Tibial nerve (tissue), 4 donors: ENCODE measurements at regions not wholly inside any gene's neighbourhood (a gene's known extent, or its start where the extent isn't known, plus 50 kb on each side); places are given as distances from the start of the nearest gene placed in this dataset.

Experiments used
- DNase-seq, 2 donors: peaks; one replicate each; pipeline ENCODE4 v3.0.0-alpha.2; 2019; ENCODE audit warnings: low spot score in 2 of 2
- H3K27ac ChIP-seq, 4 donors: fragments of 200-600 bp; sonication (generic) in 3 of 4; one replicate each; pipeline ENCODE4 v1.5.1; 2017 to 2019; ENCODE audit warnings: mild to moderate bottlenecking in 1 of 4
- H3K27me3 ChIP-seq, 2 donors: fragments of 200-600 bp; sonication (generic) in 1 of 2; one replicate each; pipeline versions ENCODE4 v1.5.1 to v1.6.0; 2017 to 2019
- H3K36me3 ChIP-seq, 3 donors: fragments of 200-600 bp; sonication (generic); one replicate each; pipeline ENCODE4 v1.5.1; 2018 to 2019
- H3K4me1 ChIP-seq, 4 donors: fragments of 200-600 bp; sonication (generic) in 3 of 4; one replicate each; pipeline ENCODE4 v1.5.1; 2017 to 2019
- H3K4me3 ChIP-seq, 4 donors: fragments of 200-600 bp; sonication (generic) in 3 of 4; one replicate each; pipeline ENCODE4 v1.5.1; 2017 to 2019; ENCODE audit warnings: mild to moderate bottlenecking in 1 of 4, moderate library complexity in 1 of 4
- H3K9me3 ChIP-seq, 4 donors: fragments of 200-600 bp; sonication (generic) in 3 of 4; one replicate each; pipeline ENCODE4 v1.5.1; 2017 to 2019
- EP300 ChIP-seq, 2 donors: sonication (generic); formaldehyde crosslinking; IDR thresholded peaks; one replicate each; pipeline ENCODE4 v1.6.1; 2017; ENCODE audit warnings: antibody characterized with exemption in 2 of 2, mild to moderate bottlenecking in 1 of 2
- POLR2A ChIP-seq, 2 donors: fragments of 450-650 bp; IDR thresholded peaks; one replicate each; pipeline ENCODE4 v1.6.1; 2017; ENCODE audit warnings: antibody characterized with exemption in 2 of 2, mild to moderate bottlenecking in 2 of 2, moderate library complexity in 2 of 2
- WGBS, 2 donors: methylation state at CpG; one replicate each; pipeline ENCODE4 v1.1.5; 2018; 5-methylcytosine and 5-hydroxymethylcytosine counted together
- TF ChIP-seq, protein P1 (sequence below), 5 experiments: fragments of 200-600 bp in 3 of 5; fragments of 450-650 bp in 2 of 5; sonication (generic) in 3 of 5; IDR thresholded peaks; one replicate each; pipeline ENCODE4 v1.5.1; 2016 to 2019; ENCODE audit warnings: antibody characterized with exemption in 5 of 5, mild to moderate bottlenecking in 3 of 5, moderate library complexity in 2 of 5

DNA sequence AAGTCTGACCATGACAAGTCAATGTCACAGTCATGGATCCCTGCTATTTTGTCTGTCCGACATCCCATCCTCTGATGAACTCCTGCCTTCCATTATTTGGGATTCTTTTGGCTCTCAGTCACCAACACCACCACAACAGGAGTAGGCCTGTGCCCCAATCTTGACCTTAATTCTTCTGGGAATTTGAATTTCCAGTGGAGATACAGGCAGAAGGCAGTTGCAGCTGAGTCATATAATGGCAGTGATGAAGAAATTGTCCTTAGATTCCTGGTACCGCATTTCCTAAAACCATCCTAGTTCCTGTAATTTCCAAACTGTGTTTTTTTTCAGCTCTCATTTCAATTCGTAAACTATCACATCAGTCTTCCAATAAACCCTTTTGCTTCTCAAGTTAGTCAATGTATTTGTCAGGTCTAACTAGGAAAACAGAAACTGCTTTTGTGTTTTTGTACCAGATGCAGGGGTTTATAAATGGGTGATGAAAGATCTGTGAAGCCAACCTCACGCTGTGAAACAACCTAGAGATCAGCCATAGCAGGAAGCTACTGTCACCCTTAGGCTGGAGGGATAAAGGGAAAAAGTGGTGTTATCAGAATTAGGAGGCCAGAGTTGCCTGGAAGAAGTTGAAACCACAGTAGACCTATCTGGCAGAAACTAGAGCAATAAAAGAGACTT lies 126.3 kb upstream of the TMEM108 start:
- Histone ChIP-seq H3K9me3 (peaks cover 0 to 5% (median 0%) of the 10 kb centered on the region in 4 donors), H3K36me3 (no peaks in the 10 kb centered on the region), H3K27ac (no peak overlapping the region), H3K4me3 (no peak overlapping the region), H3K27me3 (no peaks in the 10 kb centered on the region), H3K4me1 (no peaks in the 10 kb centered on the region)
- TF ChIP-seq EP300 (IDR thresholded peaks at IDR 0.05), result no peak
- no peak for TF ChIP-seq POLR2A (IDR thresholded peaks at IDR 0.05)
- TF ChIP-seq, protein P1, sequence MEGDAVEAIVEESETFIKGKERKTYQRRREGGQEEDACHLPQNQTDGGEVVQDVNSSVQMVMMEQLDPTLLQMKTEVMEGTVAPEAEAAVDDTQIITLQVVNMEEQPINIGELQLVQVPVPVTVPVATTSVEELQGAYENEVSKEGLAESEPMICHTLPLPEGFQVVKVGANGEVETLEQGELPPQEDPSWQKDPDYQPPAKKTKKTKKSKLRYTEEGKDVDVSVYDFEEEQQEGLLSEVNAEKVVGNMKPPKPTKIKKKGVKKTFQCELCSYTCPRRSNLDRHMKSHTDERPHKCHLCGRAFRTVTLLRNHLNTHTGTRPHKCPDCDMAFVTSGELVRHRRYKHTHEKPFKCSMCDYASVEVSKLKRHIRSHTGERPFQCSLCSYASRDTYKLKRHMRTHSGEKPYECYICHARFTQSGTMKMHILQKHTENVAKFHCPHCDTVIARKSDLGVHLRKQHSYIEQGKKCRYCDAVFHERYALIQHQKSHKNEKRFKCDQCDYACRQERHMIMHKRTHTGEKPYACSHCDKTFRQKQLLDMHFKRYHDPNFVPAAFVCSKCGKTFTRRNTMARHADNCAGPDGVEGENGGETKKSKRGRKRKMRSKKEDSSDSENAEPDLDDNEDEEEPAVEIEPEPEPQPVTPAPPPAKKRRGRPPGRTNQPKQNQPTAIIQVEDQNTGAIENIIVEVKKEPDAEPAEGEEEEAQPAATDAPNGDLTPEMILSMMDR (IDR thresholded peaks at IDR 0.05), result no peak
- 63 to 81% methylated on average over 4 of the region's 4 CpGs for WGBS, 2 donors
- DNase-seq, result no peak

DNA sequence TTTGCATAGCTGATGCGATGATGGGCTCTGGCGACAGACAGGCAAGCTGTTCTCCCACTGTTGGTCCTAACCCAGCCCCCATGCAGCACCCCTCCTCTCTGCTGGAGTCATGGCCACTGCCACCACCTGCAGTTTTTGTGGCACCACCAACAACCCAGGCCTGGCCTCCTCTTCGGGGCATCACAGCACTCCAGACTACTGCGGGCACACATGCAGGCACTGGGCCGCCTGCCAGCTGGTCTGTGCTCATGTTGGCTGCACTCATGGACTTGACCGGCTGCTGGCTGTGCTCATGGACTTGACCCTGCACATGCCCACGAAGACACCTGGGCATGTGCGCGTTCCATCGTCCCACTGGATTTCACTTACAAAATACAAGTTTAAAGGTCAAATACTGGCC lies 130.9 kb upstream of the TMEM108 start:
- WGBS, 2 donors, result 95% methylated on average over 10 of the region's 10 CpGs
- no peaks in the 10 kb centered on the region for H3K27me3 ChIP-seq
- DNase-seq, result no peak
- H3K4me3 ChIP-seq, result no peak overlapping the region
- H3K4me1 ChIP-seq, result no peaks in the 10 kb centered on the region
- TF ChIP-seq, protein P1 (IDR thresholded peaks at IDR 0.05), result no peak
- TF ChIP-seq POLR2A (IDR thresholded peaks at IDR 0.05) (no peak), EP300 (IDR thresholded peaks at IDR 0.05) (no peak)
- H3K36me3 ChIP-seq, result no peaks in the 10 kb centered on the region
- H3K9me3 ChIP-seq, result no peaks in the 10 kb centered on the region
- H3K27ac ChIP-seq, result no peak overlapping the region

DNA sequence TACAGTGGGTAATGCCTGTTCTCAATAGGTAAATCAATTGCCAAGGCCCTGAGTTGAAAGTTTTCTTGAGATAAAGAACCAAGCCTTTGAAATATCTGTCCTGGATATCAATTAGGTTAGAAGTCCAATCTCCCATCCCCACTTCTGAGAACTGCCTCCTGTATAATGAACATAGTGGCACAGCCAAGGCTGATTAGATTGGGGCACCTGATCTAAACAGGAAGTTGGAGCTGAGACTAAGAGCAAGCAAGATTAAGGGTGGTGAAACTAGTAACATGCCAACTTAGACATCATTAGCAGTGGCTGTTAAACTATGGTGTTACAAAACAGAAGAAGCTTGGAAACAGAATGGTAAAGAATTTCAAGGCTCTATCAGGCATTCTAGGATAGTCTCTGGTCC lies 137.7 kb upstream of the TMEM108 start:
- no peak for DNase-seq
- Histone ChIP-seq H3K4me3 (no peak overlapping the region), H3K4me1 (no peaks in the 10 kb centered on the region), H3K9me3 (no peaks in the 10 kb centered on the region), H3K36me3 (no peaks in the 10 kb centered on the region), H3K27me3 (no peaks in the 10 kb centered on the region), H3K27ac (no peak overlapping the region)
- TF ChIP-seq EP300 (IDR thresholded peaks at IDR 0.05), result no peak
- TF ChIP-seq, protein P1 (IDR thresholded peaks at IDR 0.05), result no peak
- TF ChIP-seq POLR2A (IDR thresholded peaks at IDR 0.05), result no peak

DNA sequence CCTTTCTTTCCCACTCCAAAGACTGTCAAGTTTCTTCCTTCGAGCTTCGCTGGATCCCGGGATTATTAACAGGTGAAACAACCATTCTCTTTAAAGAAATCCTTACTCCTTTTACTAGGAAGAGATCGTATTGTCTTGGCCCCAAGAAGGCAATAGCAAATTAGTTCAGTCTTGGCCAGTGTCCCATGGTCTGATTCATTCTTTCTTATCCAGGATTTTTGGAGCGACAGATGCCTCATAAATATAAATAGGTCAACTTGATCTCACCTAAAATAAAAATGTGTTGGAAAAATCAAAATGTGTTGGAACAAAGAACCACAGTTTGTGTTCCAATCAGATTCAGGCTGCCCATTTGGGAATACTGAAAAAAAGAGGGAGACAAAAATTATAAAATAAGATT lies 140.1 kb upstream of the TMEM108 start:
- Histone ChIP-seq H3K27ac (no peak overlapping the region), H3K4me1 (no peaks in the 10 kb centered on the region), H3K36me3 (no peaks in the 10 kb centered on the region), H3K4me3 (no peak overlapping the region), H3K9me3 (no peaks in the 10 kb centered on the region), H3K27me3 (no peaks in the 10 kb centered on the region)
- no peak for DNase-seq
- WGBS, 2 donors, result 75 to 83% methylated on average over 5 of the region's 5 CpGs
- TF ChIP-seq POLR2A (IDR thresholded peaks at IDR 0.05), result no peak
- TF ChIP-seq, protein P1 (IDR thresholded peaks at IDR 0.05), result no peak
- TF ChIP-seq EP300 (IDR thresholded peaks at IDR 0.05), result no peak

DNA sequence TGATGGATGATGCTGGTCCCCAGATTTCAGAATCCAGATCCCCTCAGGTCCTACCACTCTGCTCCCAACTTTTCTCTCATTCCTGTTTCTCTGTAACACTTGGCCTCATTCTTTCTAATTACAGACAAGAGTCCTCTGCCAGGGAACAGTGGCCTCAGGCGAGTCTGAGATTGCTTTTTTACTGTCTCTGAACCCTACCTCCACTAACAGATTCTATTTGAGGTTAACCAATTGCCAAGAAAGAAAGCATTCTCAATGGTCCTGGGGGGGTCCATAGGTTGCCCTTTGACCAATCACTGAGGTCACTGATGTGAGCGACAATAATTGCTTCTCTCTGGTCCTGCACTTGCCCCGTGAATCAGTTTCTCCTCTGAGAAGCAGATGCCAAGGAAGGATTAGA lies 145.2 kb upstream of the TMEM108 start:
- H3K27me3 ChIP-seq, result no peaks in the 10 kb centered on the region
- no peaks in the 10 kb centered on the region for H3K9me3 ChIP-seq
- no peak for TF ChIP-seq EP300 (IDR thresholded peaks at IDR 0.05)
- TF ChIP-seq, protein P1 (IDR thresholded peaks at IDR 0.05), result no peak
- TF ChIP-seq POLR2A (IDR thresholded peaks at IDR 0.05), result no peak
- H3K4me1 ChIP-seq, result no peaks in the 10 kb centered on the region
- H3K36me3 ChIP-seq, result no peaks in the 10 kb centered on the region
- no peak overlapping the region for H3K4me3 ChIP-seq
- 56 to 78% methylated on average over 3 of the region's 3 CpGs for WGBS, 2 donors
- DNase-seq, result no peak
- H3K27ac ChIP-seq, result no peak overlapping the region
